ENCODE measurements at regions not wholly inside any gene's neighbourhood (a gene's known extent, or its start where the extent isn't known, plus 50 kb on each side); places are given as distances from the start of the nearest gene placed in this dataset.

GRCh38 chrX:10021461-10022272 lies 54.5 kb downstream of the CLDN34 start:
- DNase-seq: no peak

GRCh38 chrX:10022273-10022541 lies 55.0 kb downstream of the CLDN34 start:
- no peak for DNase-seq

GRCh38 chrX:10022580-10023245 lies 55.6 kb downstream of the CLDN34 start:
- no peak for DNase-seq

- no peak for DNase-seq
Measured at GRCh38 chrX:10023821-10024220, 56.7 kb downstream of the CLDN34 start.

- no peak for DNase-seq
Measured at GRCh38 chrX:10025742-10026493, 58.8 kb downstream of the CLDN34 start.

- DNase-seq: peak; percentile 25 to 54
Measured at GRCh38 chrX:10028283-10029104, 61.3 kb downstream of the CLDN34 start.

GRCh38 chrX:10030570-10030969 lies 63.4 kb downstream of the CLDN34 start:
- DNase-seq: peak in 1 of 2 experiments; percentile 29

- DNase-seq: no peak
Measured at GRCh38 chrX:10031746-10032145, 64.6 kb downstream of the CLDN34 start.

- DNase-seq: no peak
Measured at GRCh38 chrX:10032147-10032546, 65.0 kb downstream of the CLDN34 start.

- DNase-seq: no peak
Measured at GRCh38 chrX:10033375-10034007, 66.3 kb downstream of the CLDN34 start.

GRCh38 chrX:10034740-10035260 lies 67.6 kb downstream of the CLDN34 start:
- no peak for DNase-seq

- DNase-seq: no peak
Measured at GRCh38 chrX:10038585-10038984, 71.4 kb downstream of the CLDN34 start.

- DNase-seq: no peak
Measured at GRCh38 chrX:10039821-10040793, 72.9 kb downstream of the CLDN34 start.

GRCh38 chrX:10040961-10041360 lies 73.8 kb downstream of the CLDN34 start:
- no peak for DNase-seq

GRCh38 chrX:10041383-10041782 lies 74.2 kb downstream of the CLDN34 start:
- no peak for DNase-seq

GRCh38 chrX:10042055-10042454 lies 74.9 kb downstream of the CLDN34 start:
- no peak for DNase-seq

GRCh38 chrX:10043386-10043785 lies 76.2 kb downstream of the CLDN34 start:
- no peak for DNase-seq

- DNase-seq: no peak
Measured at GRCh38 chrX:10044021-10044420, 76.9 kb downstream of the CLDN34 start.

GRCh38 chrX:10045327-10046000 lies 78.3 kb downstream of the CLDN34 start:
- DNase-seq: no peak

- no peak for DNase-seq
Measured at GRCh38 chrX:10047133-10047532, 80.0 kb downstream of the CLDN34 start.
